HG03378 (cell line): ENCODE measurements at regions not wholly inside any gene's neighbourhood (a gene's known extent, or its start where the extent isn't known, plus 50 kb on each side); places are given as distances from the start of the nearest gene placed in this dataset.
"Not testable (repeated sequence)": the region's sequence is repeated elsewhere in the genome, so short reads cannot be mapped to it uniquely, and the experiment has no call there.

ENCODE experiments used
- ATAC-seq: cut with Tn5 transposase; IDR thresholded peaks from one replicate; pipeline ENCODE4 v1.9.1; 2021; ENCODE audit warnings: mild to moderate bottlenecking, moderate library complexity; ENCODE audit not compliant: unreplicated experiment

DNA sequence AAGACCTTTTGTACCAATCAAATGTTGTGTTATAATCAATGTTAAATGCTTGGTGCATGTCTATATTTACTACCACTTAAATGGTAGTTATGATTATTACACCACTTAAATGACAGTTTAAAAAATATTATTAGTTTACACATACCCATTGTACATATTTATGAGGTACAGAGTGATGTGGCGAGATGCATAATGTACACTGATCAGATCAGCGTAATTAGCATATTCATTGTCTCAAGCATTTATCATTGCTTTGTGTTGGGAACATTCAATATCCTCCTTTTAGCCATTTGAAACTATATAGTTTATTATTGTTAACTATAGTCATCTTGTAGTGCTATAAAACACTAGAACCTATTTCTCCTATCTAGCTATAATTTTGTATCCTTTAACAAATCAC, 434.4 kb upstream of the ACTBL2 start:
- ATAC-seq, result no peak

GRCh38 chr5:57915536-57915935, 432.9 kb upstream of the ACTBL2 start:
- no peak for ATAC-seq

- no peak for ATAC-seq
Observed at GRCh38 chr5:57911438-57911837, 428.8 kb upstream of the ACTBL2 start.

DNA sequence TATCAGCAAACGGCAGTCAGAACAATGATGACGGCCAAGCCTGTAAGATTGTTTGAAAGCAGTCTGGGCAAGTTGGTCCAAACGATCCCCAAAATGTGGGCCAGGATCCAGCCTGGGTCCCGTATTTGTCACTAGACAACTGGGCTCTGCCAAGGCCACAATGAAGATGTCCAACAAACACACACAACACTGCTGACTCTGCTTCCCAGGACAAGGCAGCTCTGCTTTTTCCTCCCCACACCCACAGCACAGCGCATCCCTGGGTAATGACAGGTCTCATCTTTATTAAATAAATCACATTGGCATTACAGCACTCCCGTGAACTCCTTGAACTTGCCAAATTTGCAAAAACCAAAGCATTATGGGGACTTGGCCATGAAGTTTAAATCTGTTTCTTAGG, 424.1 kb upstream of the ACTBL2 start:
- ATAC-seq, result no peak

DNA sequence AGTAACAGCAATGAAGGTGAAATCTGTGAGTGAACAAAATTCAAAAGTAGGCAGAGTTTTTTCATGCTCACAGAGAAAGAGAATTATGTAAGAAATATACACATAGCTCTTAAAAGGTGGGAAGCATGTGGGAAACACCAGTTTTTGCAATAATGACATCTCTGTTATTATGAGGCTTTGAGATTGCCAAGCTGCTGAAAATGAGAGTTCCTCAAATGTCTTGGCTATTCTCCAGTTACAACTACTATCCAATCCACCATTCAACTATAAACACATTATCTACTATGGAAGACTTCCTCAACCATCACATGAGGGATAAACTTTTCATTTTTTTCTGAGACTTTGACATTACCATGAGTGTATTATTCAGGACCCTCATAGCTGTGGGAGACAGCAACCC, 420.8 kb upstream of the ACTBL2 start:
- ATAC-seq, result no peak

GRCh38 chr5:57902095-57902494, 419.5 kb upstream of the ACTBL2 start:
- ATAC-seq, result no peak

GRCh38 chr5:57900381-57900944, 417.9 kb upstream of the ACTBL2 start:
- ATAC-seq, result no peak

DNA sequence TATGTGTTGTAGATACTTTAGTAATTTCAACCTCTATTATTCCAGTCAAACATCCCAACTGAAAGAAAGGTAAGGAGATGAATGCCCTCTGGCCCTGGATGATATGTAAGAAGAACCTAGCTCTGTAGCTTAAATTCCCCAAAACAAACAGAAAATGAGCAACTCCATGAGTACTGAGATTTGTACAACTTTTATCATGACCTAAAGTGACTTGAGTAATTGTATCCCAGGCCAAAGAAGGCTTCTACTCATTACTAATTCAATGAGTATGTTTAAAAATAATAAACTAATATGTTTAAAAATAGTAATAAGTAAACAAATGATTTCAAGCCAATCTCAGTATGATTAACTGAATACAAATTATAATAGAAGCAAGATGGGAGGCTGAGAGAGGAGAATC, 414.0 kb upstream of the ACTBL2 start:
- no peak for ATAC-seq

DNA sequence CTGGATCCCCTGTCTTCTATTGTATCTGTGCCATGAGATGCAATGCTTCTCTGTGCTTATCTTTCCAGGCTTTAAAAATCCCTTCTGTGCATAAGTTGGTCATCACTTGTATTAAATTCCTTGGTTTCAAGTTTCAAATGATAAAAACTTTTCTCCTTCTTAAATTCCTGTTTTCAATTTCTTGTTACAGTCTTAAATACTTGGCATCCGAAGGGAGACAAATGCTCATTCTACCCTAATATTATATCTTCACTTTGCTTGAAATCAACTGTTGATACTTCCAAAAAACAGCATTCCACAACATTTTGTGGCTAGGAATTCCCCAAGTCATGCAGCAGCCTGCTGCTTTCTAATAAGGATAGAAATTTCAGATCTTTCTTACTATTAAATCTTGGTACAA, 413.2 kb upstream of the ACTBL2 start:
- no peak for ATAC-seq

- no peak for ATAC-seq
Observed at GRCh38 chr5:57893926-57894325, 411.3 kb upstream of the ACTBL2 start.

- ATAC-seq, result no peak
Observed at GRCh38 chr5:57891443-57891842, 408.8 kb upstream of the ACTBL2 start.

DNA sequence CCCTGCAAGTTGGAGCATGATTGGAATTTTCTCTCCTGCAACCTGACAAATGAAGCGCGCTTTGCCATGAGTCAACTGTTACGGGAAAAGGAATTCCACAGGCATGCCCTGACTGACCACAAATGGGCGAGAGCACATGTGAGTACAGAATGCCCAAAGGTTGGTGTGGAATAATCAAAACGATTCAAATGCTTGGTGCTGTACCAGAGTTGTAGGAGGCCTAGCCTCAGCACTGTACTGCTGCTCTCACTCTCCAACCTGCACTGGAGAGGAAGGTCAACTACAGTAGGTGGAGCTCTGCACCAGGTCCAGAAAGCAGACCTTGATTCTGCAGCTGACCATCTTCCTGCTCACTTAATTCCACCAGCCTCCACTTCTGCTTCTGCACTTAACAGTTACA, 406.9 kb upstream of the ACTBL2 start:
- no peak for ATAC-seq

- no peak for ATAC-seq
Observed at GRCh38 chr5:57887851-57888621, 405.4 kb upstream of the ACTBL2 start.

- ATAC-seq, result no peak
Observed at GRCh38 chr5:57884346-57885102, 401.9 kb upstream of the ACTBL2 start.

GRCh38 chr5:57880216-57880615, 397.6 kb upstream of the ACTBL2 start:
- no peak for ATAC-seq

- ATAC-seq, result no peak
Observed at GRCh38 chr5:57878301-57878722, 395.7 kb upstream of the ACTBL2 start.

GRCh38 chr5:57871496-57871895, 388.9 kb upstream of the ACTBL2 start:
- ATAC-seq, result no peak

DNA sequence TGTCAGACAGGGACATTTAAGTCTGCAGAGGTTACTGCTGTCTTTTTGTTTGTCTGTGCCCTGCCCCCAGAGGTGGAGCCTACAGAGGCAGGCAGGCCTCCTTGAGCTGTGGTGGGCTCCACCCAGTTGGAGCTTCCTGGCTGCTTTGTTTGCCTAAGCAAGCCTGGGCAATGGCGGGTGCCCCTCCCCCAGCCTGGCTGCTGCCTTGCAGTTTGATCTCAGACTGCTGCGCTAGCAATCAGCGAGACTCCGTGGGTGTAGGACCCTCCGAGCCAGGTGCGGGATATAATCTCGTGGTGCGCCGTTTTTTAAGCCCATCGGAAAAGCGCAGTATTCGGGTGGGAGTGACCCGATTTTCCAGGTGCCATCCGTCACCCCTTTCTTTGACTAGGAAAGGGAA, 387.7 kb upstream of the ACTBL2 start:
- ATAC-seq, result not testable (repeated sequence)

- ATAC-seq, result no peak
Observed at GRCh38 chr5:57863661-57864060, 381.1 kb upstream of the ACTBL2 start.

GRCh38 chr5:57862942-57863341, 380.3 kb upstream of the ACTBL2 start:
- no peak for ATAC-seq

DNA sequence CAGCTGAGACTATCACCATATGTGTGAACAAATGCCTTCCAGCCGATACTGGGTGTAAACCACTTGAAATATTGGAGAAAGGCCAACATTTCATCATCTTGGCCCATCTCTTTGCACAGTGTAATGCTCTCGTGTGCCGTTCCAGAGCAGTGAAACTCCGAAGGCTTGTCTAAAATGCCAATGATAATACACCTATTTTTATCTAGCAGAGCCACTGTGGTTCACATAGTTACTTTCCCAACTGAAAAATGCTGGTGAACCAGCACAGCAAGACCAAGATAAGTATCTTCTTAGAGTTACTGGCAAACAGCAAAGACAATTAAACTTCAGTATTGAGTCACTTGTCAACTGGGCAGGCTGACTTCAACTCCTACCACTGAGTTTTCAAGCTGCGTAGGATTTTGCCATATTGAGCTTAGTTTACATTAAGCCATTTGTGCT, 379.9 kb upstream of the ACTBL2 start:
- ATAC-seq, result no peak

- ATAC-seq, result no peak
Observed at GRCh38 chr5:57859626-57860025, 377.0 kb upstream of the ACTBL2 start.
